GM12878 (cell line): ENCODE measurements at regions not wholly inside any gene's neighbourhood (a gene's known extent, or its start where the extent isn't known, plus 50 kb on each side); places are given as distances from the start of the nearest gene placed in this dataset.

ENCODE experiments used
- ATAC-seq: fragments of 200-7000 bp; cut with Tn5 transposase; 3 replicates; pipeline ENCODE4 v1.9.1; 2020; ENCODE audit warnings: mild to moderate bottlenecking, moderate library complexity
- BruUV-seq: library from RNA; stranded (reverse); fragments of 400-500 nt; replicated peaks from 2 replicates; lab custom pipeline; 2021; lab: Mats Ljungman, UMichigan
- CTCF ChIA-PET: fragments of 300-600 bp; sonication (Branson Sonifier 250); formaldehyde crosslinking; extraction: SDS; loops from one replicate; lab custom pipeline; 2021; ENCODE audit warnings: inconsistent platforms; lab: Yijun Ruan, JAX
- POLR2A ChIA-PET: fragments of 350-600 bp; formaldehyde crosslinking; extraction: SDS; loops from one replicate; lab custom pipeline; 2021; ENCODE audit warnings: inconsistent platforms; lab: Charles Lee
- RAD21 ChIA-PET: fragments of 300-600 bp; sonication (Branson Sonifier 250); formaldehyde crosslinking; loops from one replicate; lab custom pipeline; 2023; ENCODE audit warnings: antibody characterized with exemption; ENCODE audit not compliant: unreplicated experiment; lab: Charles Lee
- SMC1A ChIA-PET: fragments of 300-600 bp; sonication (Branson Sonifier 250); formaldehyde crosslinking; loops from one replicate; lab custom pipeline; 2023; ENCODE audit not compliant: unreplicated experiment, uncharacterized antibody; lab: Charles Lee
- DNase-seq: peaks from one replicate; pipeline ENCODE4 v3.0.0-alpha.2; 2011; ENCODE audit warnings: low read depth, low spot score
- FAIRE-seq: peaks from 3 replicates; lab custom pipeline; 2011; peaks lifted over from hg19 to GRCh38; lab: Jason Lieb, UNC
- H2AFZ ChIP-seq: 2 replicates; pipeline ENCODE4 v1.6.0; 2011; ENCODE audit warnings: low read depth, low read length, control low read depth; ENCODE audit not compliant: control insufficient read depth
- H3K27ac ChIP-seq: 2 replicates; pipeline ENCODE4 v1.5.1; 2011; ENCODE audit warnings: control low read depth; ENCODE audit not compliant: control insufficient read depth, insufficient read depth
- H3K27me3 ChIP-seq, 2 experiments: replicated peaks in 1 of 2; 2 replicates each; pipeline versions ENCODE4 v1.6.0 to v1.6.1; 2011; ENCODE audit warnings: low read length in 1 of 2; ENCODE audit not compliant: control insufficient read depth in 2 of 2, insufficient read depth in 2 of 2
- H3K36me3 ChIP-seq, 2 experiments: 2 replicates each; pipeline ENCODE4 v1.5.1; 2011; ENCODE audit warnings: low read length in 1 of 2; ENCODE audit not compliant: control insufficient read depth in 2 of 2, insufficient read depth in 2 of 2
- H3K4me1 ChIP-seq: 2 replicates; pipeline ENCODE4 v1.6.1; 2011; ENCODE audit warnings: mild to moderate bottlenecking, low read length, moderate library complexity, mixed read lengths; ENCODE audit not compliant: control insufficient read depth, insufficient read depth
- H3K4me2 ChIP-seq: 2 replicates; pipeline ENCODE4 v1.6.0; 2011; ENCODE audit warnings: control low read depth; ENCODE audit not compliant: control insufficient read depth, insufficient read depth
- H3K4me3 ChIP-seq: fragments of 200-600 bp; sonication (generic); 2 replicates; pipeline ENCODE4 v1.5.1; 2016
- H3K79me2 ChIP-seq: 2 replicates; pipeline ENCODE4 v1.6.0; 2011; ENCODE audit warnings: low read length; ENCODE audit not compliant: control insufficient read depth, insufficient read depth
- H3K9ac ChIP-seq: 2 replicates; pipeline ENCODE4 v1.8.0; 2011; ENCODE audit warnings: low read length, control low read depth, mixed read lengths; ENCODE audit not compliant: control insufficient read depth, insufficient read depth
- H3K9me3 ChIP-seq: replicated peaks from 3 replicates; pipeline ENCODE4 v1.5.1; 2011; ENCODE audit warnings: mild to moderate bottlenecking, low read length; ENCODE audit not compliant: control insufficient read depth, insufficient read depth
- H4K20me1 ChIP-seq: 2 replicates; pipeline ENCODE4 v1.6.0; 2011; ENCODE audit not compliant: control insufficient read depth, insufficient read depth
- BHLHE40 ChIP-seq, 2 experiments: fragments of 450-650 bp in 1 of 2; IDR thresholded peaks; 2 replicates each; pipeline ENCODE4 v1.6.1; 2011 to 2017; ENCODE audit warnings: low read depth in 2 of 2, borderline replicate concordance in 1 of 2, improper control_type of control experiment in 1 of 2, low read length in 1 of 2, mild to moderate bottlenecking in 1 of 2
- KDM1A ChIP-seq: fragments of 200-600 bp; sonication (generic); IDR thresholded peaks from 2 replicates; pipeline ENCODE4 v1.6.1; 2016; ENCODE audit warnings: borderline replicate concordance
- LARP7 ChIP-seq: fragments of 450-650 bp; IDR thresholded peaks from 2 replicates; pipeline ENCODE4 v1.6.1; 2017; ENCODE audit warnings: mild to moderate bottlenecking
- NFIC ChIP-seq: IDR thresholded peaks from 2 replicates; pipeline ENCODE4 v1.6.1; 2012; ENCODE audit warnings: low read depth, mild to moderate bottlenecking, inconsistent platforms, low read length, moderate library complexity
- RAD51 ChIP-seq: fragments of 450-650 bp; IDR thresholded peaks from 2 replicates; pipeline ENCODE4 v1.6.1; 2016; ENCODE audit warnings: moderate library complexity, mild to moderate bottlenecking, inconsistent platforms
- SRF ChIP-seq, 2 experiments: IDR thresholded peaks; 2 replicates each; pipeline ENCODE4 v1.6.1; 2011; ENCODE audit warnings: low read depth in 2 of 2, low read length in 2 of 2, mild to moderate bottlenecking in 1 of 2, moderate library complexity in 1 of 2
- ZNF622 ChIP-seq: fragments of 450-650 bp; IDR thresholded peaks from 2 replicates; pipeline ENCODE4 v1.6.1; 2017; ENCODE audit warnings: mild to moderate bottlenecking, inconsistent platforms
- ZSCAN29 ChIP-seq: fragments of 450-650 bp; IDR thresholded peaks from 2 replicates; pipeline ENCODE4 v1.6.1; 2017; ENCODE audit warnings: mild to moderate bottlenecking, moderate library complexity
- WGBS: methylation state at CpG from one replicate; pipeline ENCODE4 v1.1.6; 2016; ENCODE audit warnings: low lambda C conversion rate; ENCODE audit not compliant: insufficient replicate concordance, insufficient coverage; ENCODE audit errors: missing lambda C conversion rate; 5-methylcytosine and 5-hydroxymethylcytosine counted together
- in situ Hi-C: fragments of 300-500 bp; cut with MboI; formaldehyde crosslinking; loops from 9 replicates; pipeline ENCODE4 v1.14.3; 2018; ENCODE audit warnings: mixed read lengths
- intact Hi-C: fragments of 100-400 bp; cut with micrococcal nuclease; formaldehyde crosslinking; loops from one replicate; pipeline ENCODE4 v1.14.2; 2022; ENCODE audit not compliant: unreplicated experiment
- TF ChIP-seq, protein P1 (sequence below): fragments of 450-650 bp; formaldehyde crosslinking; IDR thresholded peaks from 2 replicates; pipeline ENCODE4 v1.4.0; 2022; ENCODE audit warnings: mild to moderate bottlenecking, moderate library complexity
- TF ChIP-seq, protein P2 (sequence below): IDR thresholded peaks from 2 replicates; pipeline ENCODE4 v1.6.1; 2011; ENCODE audit warnings: low read depth, mild to moderate bottlenecking, low read length, moderate library complexity, borderline replicate concordance; ENCODE audit errors: extremely low read depth
- TF ChIP-seq, protein P3 (sequence below): fragments of 450-650 bp; IDR thresholded peaks from 2 replicates; pipeline ENCODE4 v1.6.1; 2018; ENCODE audit warnings: mild to moderate bottlenecking, low read depth, moderate library complexity; ENCODE audit not compliant: partially characterized antibody
- TF ChIP-seq, protein P4 (sequence below): IDR thresholded peaks from 2 replicates; pipeline ENCODE4 v1.6.1; 2012; ENCODE audit warnings: improper control_type of control experiment, low read depth, low read length; ENCODE audit not compliant: insufficient replicate concordance

DNA sequence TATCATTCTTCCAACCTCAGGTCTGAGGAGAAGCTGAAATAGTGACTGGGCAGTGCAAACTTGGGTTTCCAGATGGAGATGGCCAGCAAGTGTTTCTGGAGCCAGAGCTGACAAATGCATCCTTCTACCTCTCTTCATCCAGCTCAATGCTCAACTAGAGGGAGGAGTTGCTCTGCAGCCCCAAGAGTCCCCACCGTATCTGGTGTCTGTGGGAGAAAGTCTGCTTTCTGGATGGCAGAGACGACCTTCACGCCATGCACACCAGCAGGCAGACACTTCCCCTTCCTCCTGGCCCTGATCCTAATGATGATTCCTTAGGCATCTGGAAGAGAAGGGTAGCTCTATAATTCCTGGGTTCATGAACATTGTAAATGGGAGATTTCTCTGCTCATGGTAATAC, 127.4 kb upstream of the SPACA1 start:
- Histone ChIP-seq H3K4me2 (no peak overlapping the region), H4K20me1 (no peaks in the 10 kb centered on the region), H3K27ac (no peak overlapping the region), H3K36me3 (no peaks in the 10 kb centered on the region), H3K4me1 (peaks cover 51% of the 10 kb centered on the region), H3K79me2 (no peaks in the 10 kb centered on the region), H3K9ac (no peak overlapping the region), H3K27me3 (no peaks in the 10 kb centered on the region), H3K4me3 (no peak overlapping the region), H2AFZ (no peak overlapping the region), H3K9me3 (no peaks in the 10 kb centered on the region; the same call in 2 of the 3 replicates)
- DNase-seq: no peak
- ChIA-PET POLR2A (interaction anchor here (3.0 kb wide), 1 partner anchor 13 kb away, joined by 19 read pairs; no protein-coding TSS in a partner anchor), SMC1A (interaction anchor here (0.7 to 10.9 kb wide), 5 partner anchors 13 to 164 kb away, joined by 3 to 203 read pairs (median 3); no protein-coding TSS in a partner anchor), RAD21 (interaction anchor here (0.9 to 4.3 kb wide), 6 partner anchors 12 to 527 kb away, joined by 3 to 20 read pairs (median 3); no protein-coding TSS in a partner anchor), CTCF (interaction anchor here (0.7 to 3.7 kb wide), 4 partner anchors 9 to 593 kb away, joined by 3 to 51 read pairs (median 4); no protein-coding TSS in a partner anchor)
- ATAC-seq: no peak
- BruUV-seq: no TSS peak
- no peak for FAIRE-seq
- intact Hi-C loops (loop anchor here (10.0 kb wide), 4 partner anchors 165 to 735 kb away; partner anchors contain the start of gene RARS2), in situ Hi-C loops (no loop called here)
- 100% methylated on average over 3 of the region's 3 CpGs for WGBS
- TF ChIP-seq, protein P1, sequence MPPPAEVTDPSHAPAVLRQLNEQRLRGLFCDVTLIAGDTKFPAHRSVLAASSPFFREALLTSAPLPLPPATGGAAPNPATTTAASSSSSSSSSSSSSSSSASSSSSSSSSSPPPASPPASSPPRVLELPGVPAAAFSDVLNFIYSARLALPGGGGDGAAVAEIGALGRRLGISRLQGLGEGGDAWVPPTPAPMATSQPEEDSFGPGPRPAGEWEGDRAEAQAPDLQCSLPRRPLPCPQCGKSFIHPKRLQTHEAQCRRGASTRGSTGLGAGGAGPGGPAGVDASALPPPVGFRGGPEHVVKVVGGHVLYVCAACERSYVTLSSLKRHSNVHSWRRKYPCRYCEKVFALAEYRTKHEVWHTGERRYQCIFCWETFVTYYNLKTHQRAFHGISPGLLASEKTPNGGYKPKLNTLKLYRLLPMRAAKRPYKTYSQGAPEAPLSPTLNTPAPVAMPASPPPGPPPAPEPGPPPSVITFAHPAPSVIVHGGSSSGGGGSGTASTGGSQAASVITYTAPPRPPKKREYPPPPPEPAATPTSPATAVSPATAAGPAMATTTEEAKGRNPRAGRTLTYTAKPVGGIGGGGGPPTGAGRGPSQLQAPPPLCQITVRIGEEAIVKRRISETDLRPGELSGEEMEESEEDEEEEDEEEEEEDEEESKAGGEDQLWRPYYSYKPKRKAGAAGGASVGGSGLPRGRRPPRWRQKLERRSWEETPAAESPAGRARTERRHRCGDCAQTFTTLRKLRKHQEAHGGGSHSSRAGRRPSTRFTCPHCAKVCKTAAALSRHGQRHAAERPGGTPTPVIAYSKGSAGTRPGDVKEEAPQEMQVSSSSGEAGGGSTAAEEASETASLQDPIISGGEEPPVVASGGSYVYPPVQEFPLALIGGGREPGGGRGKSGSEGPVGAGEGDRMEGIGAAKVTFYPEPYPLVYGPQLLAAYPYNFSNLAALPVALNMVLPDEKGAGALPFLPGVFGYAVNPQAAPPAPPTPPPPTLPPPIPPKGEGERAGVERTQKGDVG (CRISPR knock-in tag): no peak
- TF ChIP-seq RAD51: no peak
- no peak for TF ChIP-seq ZNF622
- no peak for TF ChIP-seq KDM1A
- TF ChIP-seq BHLHE40 (IDR thresholded peaks at IDR 0.05; ENCODE audit: borderline replicate concordance in 1 of 2, low read depth in 2 of 2, low read length in 1 of 2): no peak
- TF ChIP-seq, protein P2, sequence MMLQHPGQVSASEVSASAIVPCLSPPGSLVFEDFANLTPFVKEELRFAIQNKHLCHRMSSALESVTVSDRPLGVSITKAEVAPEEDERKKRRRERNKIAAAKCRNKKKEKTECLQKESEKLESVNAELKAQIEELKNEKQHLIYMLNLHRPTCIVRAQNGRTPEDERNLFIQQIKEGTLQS: no peak
- TF ChIP-seq NFIC: no peak
- no peak for TF ChIP-seq LARP7
- TF ChIP-seq, protein P3, sequence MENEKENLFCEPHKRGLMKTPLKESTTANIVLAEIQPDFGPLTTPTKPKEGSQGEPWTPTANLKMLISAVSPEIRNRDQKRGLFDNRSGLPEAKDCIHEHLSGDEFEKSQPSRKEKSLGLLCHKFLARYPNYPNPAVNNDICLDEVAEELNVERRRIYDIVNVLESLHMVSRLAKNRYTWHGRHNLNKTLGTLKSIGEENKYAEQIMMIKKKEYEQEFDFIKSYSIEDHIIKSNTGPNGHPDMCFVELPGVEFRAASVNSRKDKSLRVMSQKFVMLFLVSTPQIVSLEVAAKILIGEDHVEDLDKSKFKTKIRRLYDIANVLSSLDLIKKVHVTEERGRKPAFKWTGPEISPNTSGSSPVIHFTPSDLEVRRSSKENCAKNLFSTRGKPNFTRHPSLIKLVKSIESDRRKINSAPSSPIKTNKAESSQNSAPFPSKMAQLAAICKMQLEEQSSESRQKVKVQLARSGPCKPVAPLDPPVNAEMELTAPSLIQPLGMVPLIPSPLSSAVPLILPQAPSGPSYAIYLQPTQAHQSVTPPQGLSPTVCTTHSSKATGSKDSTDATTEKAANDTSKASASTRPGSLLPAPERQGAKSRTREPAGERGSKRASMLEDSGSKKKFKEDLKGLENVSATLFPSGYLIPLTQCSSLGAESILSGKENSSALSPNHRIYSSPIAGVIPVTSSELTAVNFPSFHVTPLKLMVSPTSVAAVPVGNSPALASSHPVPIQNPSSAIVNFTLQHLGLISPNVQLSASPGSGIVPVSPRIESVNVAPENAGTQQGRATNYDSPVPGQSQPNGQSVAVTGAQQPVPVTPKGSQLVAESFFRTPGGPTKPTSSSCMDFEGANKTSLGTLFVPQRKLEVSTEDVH: no peak
- TF ChIP-seq, protein P4, sequence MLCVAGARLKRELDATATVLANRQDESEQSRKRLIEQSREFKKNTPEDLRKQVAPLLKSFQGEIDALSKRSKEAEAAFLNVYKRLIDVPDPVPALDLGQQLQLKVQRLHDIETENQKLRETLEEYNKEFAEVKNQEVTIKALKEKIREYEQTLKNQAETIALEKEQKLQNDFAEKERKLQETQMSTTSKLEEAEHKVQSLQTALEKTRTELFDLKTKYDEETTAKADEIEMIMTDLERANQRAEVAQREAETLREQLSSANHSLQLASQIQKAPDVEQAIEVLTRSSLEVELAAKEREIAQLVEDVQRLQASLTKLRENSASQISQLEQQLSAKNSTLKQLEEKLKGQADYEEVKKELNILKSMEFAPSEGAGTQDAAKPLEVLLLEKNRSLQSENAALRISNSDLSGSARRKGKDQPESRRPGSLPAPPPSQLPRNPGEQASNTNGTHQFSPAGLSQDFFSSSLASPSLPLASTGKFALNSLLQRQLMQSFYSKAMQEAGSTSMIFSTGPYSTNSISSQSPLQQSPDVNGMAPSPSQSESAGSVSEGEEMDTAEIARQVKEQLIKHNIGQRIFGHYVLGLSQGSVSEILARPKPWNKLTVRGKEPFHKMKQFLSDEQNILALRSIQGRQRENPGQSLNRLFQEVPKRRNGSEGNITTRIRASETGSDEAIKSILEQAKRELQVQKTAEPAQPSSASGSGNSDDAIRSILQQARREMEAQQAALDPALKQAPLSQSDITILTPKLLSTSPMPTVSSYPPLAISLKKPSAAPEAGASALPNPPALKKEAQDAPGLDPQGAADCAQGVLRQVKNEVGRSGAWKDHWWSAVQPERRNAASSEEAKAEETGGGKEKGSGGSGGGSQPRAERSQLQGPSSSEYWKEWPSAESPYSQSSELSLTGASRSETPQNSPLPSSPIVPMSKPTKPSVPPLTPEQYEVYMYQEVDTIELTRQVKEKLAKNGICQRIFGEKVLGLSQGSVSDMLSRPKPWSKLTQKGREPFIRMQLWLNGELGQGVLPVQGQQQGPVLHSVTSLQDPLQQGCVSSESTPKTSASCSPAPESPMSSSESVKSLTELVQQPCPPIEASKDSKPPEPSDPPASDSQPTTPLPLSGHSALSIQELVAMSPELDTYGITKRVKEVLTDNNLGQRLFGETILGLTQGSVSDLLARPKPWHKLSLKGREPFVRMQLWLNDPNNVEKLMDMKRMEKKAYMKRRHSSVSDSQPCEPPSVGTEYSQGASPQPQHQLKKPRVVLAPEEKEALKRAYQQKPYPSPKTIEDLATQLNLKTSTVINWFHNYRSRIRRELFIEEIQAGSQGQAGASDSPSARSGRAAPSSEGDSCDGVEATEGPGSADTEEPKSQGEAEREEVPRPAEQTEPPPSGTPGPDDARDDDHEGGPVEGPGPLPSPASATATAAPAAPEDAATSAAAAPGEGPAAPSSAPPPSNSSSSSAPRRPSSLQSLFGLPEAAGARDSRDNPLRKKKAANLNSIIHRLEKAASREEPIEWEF: no peak
- no peak for TF ChIP-seq SRF (IDR thresholded peaks at IDR 0.05; ENCODE audit: low read depth in 2 of 2, low read length in 2 of 2)
- no peak for TF ChIP-seq ZSCAN29
